MCF 10A (cell line): ENCODE measurements at regions not wholly inside any gene's neighbourhood (a gene's known extent, or its start where the extent isn't known, plus 50 kb on each side); places are given as distances from the start of the nearest gene placed in this dataset.

Experiments
- BruUV-seq: library from RNA; stranded (reverse); fragments of 400-500 nt; replicated peaks from 2 replicates; lab custom pipeline; 2021; lab: Mats Ljungman, UMichigan
- CTCF ChIA-PET: fragments of 300-600 bp; sonication (Branson Sonifier 250); formaldehyde crosslinking; extraction: SDS; loops from one replicate; lab custom pipeline; 2021; ENCODE audit warnings: antibody characterized with exemption, inconsistent platforms; lab: Yijun Ruan, JAX
- POLR2A ChIA-PET: fragments of 300-600, 350-650 bp; sonication (Branson Sonifier 250); formaldehyde crosslinking; extraction: SDS; loops from one replicate; lab custom pipeline; 2020; ENCODE audit warnings: antibody characterized with exemption, inconsistent platforms; lab: Yijun Ruan, JAX
- DNase-seq: peaks from one replicate; pipeline ENCODE4 v3.0.0-alpha.2; 2018; ENCODE audit not compliant: unreplicated experiment
- H3K27ac Mint-ChIP-seq: one replicate; pipeline ENCODE4 v1.8.0; 2022; ENCODE audit warnings: mild to moderate bottlenecking, low read depth, mixed read lengths; ENCODE audit not compliant: unreplicated experiment
- H3K27me3 Mint-ChIP-seq: one replicate; pipeline ENCODE4 v1.8.0; 2022; ENCODE audit warnings: mixed read lengths; ENCODE audit not compliant: insufficient read depth, unreplicated experiment
- H3K36me3 Mint-ChIP-seq: one replicate; pipeline ENCODE4 v1.8.0; 2022; ENCODE audit warnings: mild to moderate bottlenecking, moderate library complexity, mixed read lengths; ENCODE audit not compliant: insufficient read depth, unreplicated experiment
- H3K4me1 Mint-ChIP-seq: one replicate; pipeline ENCODE4 v1.8.0; 2022; ENCODE audit warnings: mixed read lengths; ENCODE audit not compliant: insufficient read depth, unreplicated experiment
- H3K4me3 Mint-ChIP-seq: one replicate; pipeline ENCODE4 v1.8.0; 2022; ENCODE audit warnings: mild to moderate bottlenecking, moderate library complexity, mixed read lengths; ENCODE audit not compliant: unreplicated experiment
- H3K9me3 Mint-ChIP-seq: one replicate; pipeline ENCODE4 v1.8.0; 2022; ENCODE audit warnings: mixed read lengths; ENCODE audit not compliant: unreplicated experiment
- intact Hi-C: fragments of 100-400 bp; cut with micrococcal nuclease; formaldehyde crosslinking; loops from 2 replicates; pipeline ENCODE4 v1.14.1; 2022
- TF ChIP-seq, protein P1 (sequence below): fragments of 200-600 bp; IDR thresholded peaks from one replicate; pipeline ENCODE4 v1.8.0; 2022; ENCODE audit warnings: antibody characterized with exemption, mild to moderate bottlenecking; ENCODE audit not compliant: unreplicated experiment

DNA sequence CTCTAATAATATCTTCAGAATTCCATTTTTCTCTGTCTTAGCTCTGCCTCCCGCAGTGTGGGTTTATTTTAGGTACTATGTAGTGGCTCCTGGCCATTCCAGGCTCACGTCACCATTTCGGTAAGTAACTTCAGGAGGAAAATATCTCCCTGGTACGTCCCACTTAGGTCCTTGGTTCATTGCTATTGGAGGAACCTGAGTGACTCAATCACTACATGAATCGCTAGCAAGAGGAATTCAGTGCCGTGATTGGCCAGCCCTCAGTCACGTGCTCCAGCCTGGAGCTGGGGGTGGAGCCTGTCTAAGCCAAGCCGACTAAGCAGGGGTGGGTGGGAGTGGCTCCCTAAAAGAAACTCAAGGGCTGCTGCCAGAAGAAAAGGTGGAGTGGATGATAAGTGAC is 67.3 kb upstream of the E2F3 start:
- no peaks in the 10 kb centered on the region for H3K4me1 Mint-ChIP-seq
- POLR2A ChIA-PET = no interaction called here
- CTCF ChIA-PET = interaction anchor here (0.6 to 1.4 kb wide), 2 partner anchors 43 to 50 kb away, joined by 3 read pairs; no protein-coding TSS in a partner anchor
- H3K27ac Mint-ChIP-seq = no peak overlapping the region
- intact Hi-C loops = no loop called here
- BruUV-seq = no TSS peak
- H3K4me3 Mint-ChIP-seq = no peak overlapping the region
- TF ChIP-seq, protein P1, sequence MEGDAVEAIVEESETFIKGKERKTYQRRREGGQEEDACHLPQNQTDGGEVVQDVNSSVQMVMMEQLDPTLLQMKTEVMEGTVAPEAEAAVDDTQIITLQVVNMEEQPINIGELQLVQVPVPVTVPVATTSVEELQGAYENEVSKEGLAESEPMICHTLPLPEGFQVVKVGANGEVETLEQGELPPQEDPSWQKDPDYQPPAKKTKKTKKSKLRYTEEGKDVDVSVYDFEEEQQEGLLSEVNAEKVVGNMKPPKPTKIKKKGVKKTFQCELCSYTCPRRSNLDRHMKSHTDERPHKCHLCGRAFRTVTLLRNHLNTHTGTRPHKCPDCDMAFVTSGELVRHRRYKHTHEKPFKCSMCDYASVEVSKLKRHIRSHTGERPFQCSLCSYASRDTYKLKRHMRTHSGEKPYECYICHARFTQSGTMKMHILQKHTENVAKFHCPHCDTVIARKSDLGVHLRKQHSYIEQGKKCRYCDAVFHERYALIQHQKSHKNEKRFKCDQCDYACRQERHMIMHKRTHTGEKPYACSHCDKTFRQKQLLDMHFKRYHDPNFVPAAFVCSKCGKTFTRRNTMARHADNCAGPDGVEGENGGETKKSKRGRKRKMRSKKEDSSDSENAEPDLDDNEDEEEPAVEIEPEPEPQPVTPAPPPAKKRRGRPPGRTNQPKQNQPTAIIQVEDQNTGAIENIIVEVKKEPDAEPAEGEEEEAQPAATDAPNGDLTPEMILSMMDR = no peak
- no peaks in the 10 kb centered on the region for H3K9me3 Mint-ChIP-seq
- H3K27me3 Mint-ChIP-seq = no peaks in the 10 kb centered on the region
- DNase-seq = no peak
- no peaks in the 10 kb centered on the region for H3K36me3 Mint-ChIP-seq

DNA sequence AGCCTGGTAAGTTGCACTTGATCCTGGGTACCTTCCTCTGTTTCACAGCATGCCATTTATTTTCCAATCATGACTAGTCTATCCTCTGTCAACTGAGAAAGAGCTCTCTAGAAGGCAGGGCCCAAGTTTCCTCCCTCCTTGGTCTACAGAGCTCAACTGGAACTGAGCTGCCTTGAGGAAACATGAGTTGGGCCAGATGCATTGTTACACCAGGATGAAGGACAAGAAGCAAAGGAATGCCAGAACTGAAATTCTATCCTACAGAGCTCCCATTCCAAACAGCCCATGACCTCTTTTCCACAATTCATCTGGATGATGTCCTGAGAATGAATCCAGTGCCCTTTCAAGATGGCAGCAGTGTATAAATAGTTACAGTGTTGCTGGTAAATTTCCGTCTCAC is 66.7 kb upstream of the E2F3 start:
- peaks cover 4% of the 10 kb centered on the region for H3K36me3 Mint-ChIP-seq

DNA sequence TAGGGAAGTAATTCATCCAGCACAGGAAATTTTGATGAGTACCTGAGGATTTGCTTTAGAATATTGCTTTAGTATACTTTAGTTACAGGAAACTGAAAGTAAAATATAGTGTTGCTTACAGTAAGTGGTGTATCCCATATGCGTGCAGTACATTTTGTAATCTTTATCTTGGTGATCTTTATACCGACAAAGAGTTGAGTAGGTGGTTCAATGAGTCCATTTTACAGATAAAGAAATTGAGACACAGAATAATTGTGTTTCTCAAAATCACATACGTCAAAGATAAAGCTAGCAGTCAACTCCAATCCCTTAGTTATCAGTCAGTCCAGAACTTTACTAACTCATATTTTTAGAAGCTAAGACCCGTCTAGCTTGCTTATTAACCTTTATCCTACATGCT is 65.8 kb upstream of the E2F3 start:
- Mint-ChIP-seq H3K9me3 (no peaks in the 10 kb centered on the region), H3K36me3 (peaks cover 6% of the 10 kb centered on the region), H3K4me1 (no peaks in the 10 kb centered on the region), H3K4me3 (no peak overlapping the region), H3K27ac (no peak overlapping the region), H3K27me3 (no peaks in the 10 kb centered on the region)
- ChIA-PET POLR2A (no interaction called here), CTCF (interaction anchor here (0.6 to 0.8 kb wide), 2 partner anchors 12 to 45 kb away, joined by 3 to 4 read pairs; no protein-coding TSS in a partner anchor)
- intact Hi-C loops = no loop called here
- DNase-seq = no peak
- TF ChIP-seq, protein P1 = no peak
- BruUV-seq = no TSS peak

More for the DNA sequence above, 66.7 kb upstream of the E2F3 start:
- H3K4me1 Mint-ChIP-seq = no peaks in the 10 kb centered on the region
- ChIA-PET POLR2A (no interaction called here), CTCF (interaction anchor here (1.4 kb wide), 1 partner anchor 44 kb away, joined by 3 read pairs; no protein-coding TSS in a partner anchor)
- H3K4me3 Mint-ChIP-seq = no peak overlapping the region
- no peak for DNase-seq
- H3K9me3 Mint-ChIP-seq = no peaks in the 10 kb centered on the region
- intact Hi-C loops = no loop called here
- TF ChIP-seq, protein P1 = no peak
- no peak overlapping the region for H3K27ac Mint-ChIP-seq
- H3K27me3 Mint-ChIP-seq = no peaks in the 10 kb centered on the region
- no TSS peak for BruUV-seq

DNA sequence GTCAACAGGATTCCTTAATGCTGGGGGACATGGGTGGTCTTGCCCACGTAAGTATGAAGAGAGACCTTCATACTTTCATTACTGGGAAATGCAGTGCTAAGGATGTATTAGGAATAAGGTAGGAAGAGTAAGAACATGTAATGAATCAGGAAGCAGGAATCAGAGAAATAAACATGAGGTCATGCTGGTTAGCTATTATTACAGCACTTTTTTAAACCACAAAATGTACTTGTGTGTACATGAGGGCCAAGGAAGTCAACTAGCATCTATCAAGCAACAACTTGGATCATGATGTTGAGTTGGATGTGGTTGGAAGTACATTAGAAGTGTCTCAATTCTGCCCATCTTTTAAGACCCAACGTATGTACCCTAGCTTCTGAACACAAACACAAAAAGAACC is 63.5 kb upstream of the E2F3 start:
- POLR2A ChIA-PET = interaction anchor here (0.9 kb wide), 1 partner anchor 10 kb away, joined by 3 read pairs; no protein-coding TSS in a partner anchor
- intact Hi-C loops = no loop called here
- DNase-seq = no peak
- Mint-ChIP-seq H3K27ac (no peak overlapping the region), H3K36me3 (peaks cover 6% of the 10 kb centered on the region), H3K27me3 (no peaks in the 10 kb centered on the region), H3K4me3 (no peak overlapping the region), H3K9me3 (no peaks in the 10 kb centered on the region), H3K4me1 (no peaks in the 10 kb centered on the region)
- TF ChIP-seq, protein P1 = no peak
- BruUV-seq = no TSS peak
- CTCF ChIA-PET = interaction anchor here (1.3 kb wide), 1 partner anchor 192 kb away, joined by 3 read pairs; no protein-coding TSS in a partner anchor
